ENCODE measurements at regions not wholly inside any gene's neighbourhood (a gene's known extent, or its start where the extent isn't known, plus 50 kb on each side); places are given as distances from the start of the nearest gene placed in this dataset.
"Not testable (repeated sequence)": the region's sequence is repeated elsewhere in the genome, so short reads cannot be mapped to it uniquely, and the experiment has no call there.

DNA sequence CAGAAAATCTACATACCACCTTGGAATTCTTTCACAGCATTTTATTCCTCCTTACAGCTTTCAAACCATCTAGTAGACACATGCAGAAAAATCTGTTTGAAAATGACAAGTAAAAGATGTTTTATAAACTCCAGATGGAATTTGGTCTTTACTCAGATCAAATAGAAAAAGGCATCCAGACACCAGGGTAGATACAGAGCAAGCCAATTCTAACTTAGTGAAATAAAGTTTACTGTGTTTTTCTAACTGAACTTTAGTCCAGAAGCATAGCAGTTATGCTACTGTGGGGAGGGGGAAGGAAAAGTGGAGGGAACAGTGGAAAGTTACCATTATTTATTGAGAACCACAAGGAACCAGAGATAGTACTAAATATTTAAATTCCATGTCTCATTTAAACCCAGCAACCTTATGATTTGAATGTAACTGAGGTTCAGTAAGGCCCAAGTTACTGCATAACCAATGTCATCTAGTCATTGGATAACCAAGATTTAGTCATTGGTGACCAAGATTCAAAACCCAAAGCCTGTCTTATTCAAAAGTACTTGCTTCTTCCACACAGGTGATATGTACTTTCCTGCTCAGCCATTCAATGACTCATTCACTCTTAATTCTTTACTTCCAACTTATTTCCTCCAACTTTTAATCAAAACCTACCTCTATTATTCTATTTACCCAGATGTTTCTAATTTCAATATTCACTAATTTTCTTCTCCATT is 57.7 kb downstream of the RAD51AP2 start:
- ChIA-PET CTCF (no interaction called here), POLR2A (no interaction called here)
- TF ChIP-seq, protein P1, sequence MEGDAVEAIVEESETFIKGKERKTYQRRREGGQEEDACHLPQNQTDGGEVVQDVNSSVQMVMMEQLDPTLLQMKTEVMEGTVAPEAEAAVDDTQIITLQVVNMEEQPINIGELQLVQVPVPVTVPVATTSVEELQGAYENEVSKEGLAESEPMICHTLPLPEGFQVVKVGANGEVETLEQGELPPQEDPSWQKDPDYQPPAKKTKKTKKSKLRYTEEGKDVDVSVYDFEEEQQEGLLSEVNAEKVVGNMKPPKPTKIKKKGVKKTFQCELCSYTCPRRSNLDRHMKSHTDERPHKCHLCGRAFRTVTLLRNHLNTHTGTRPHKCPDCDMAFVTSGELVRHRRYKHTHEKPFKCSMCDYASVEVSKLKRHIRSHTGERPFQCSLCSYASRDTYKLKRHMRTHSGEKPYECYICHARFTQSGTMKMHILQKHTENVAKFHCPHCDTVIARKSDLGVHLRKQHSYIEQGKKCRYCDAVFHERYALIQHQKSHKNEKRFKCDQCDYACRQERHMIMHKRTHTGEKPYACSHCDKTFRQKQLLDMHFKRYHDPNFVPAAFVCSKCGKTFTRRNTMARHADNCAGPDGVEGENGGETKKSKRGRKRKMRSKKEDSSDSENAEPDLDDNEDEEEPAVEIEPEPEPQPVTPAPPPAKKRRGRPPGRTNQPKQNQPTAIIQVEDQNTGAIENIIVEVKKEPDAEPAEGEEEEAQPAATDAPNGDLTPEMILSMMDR (IDR thresholded peaks at IDR 0.05; ENCODE audit: insufficient read depth, low read length, missing control alignments), result no peak
- H3K4me3 ChIP-seq (ENCODE audit: low read depth, low read length), result no peak overlapping the region
- DNase-seq (ENCODE audit: low read depth, low spot score), result no peak

DNA sequence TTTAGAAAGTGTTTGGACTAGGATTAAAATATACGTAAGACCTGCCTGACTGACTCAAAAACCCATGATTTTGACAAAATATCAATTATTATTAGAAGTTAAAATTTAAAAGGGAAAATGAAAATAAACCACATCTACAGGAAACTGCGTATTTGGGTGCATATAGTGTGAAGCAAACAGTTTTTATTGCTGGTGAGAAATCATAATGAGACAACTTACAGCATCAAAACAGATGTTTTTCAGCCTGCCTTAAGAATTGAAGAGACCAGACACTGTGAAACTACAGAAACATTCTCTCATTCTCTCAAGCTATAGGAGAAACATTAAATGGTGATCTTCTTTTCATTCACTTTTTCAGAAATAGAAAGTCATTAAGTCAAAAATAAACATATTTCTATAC is 62.9 kb downstream of the RAD51AP2 start:
- no peak for DNase-seq (ENCODE audit: low read depth, low spot score)
- POLR2A ChIA-PET, result no interaction called here
- TF ChIP-seq, protein P1 (IDR thresholded peaks at IDR 0.05; ENCODE audit: insufficient read depth, low read length, missing control alignments), result no peak
- CTCF ChIA-PET, result no interaction called here
- no peak overlapping the region for H3K4me3 ChIP-seq (ENCODE audit: low read depth, low read length)

DNA sequence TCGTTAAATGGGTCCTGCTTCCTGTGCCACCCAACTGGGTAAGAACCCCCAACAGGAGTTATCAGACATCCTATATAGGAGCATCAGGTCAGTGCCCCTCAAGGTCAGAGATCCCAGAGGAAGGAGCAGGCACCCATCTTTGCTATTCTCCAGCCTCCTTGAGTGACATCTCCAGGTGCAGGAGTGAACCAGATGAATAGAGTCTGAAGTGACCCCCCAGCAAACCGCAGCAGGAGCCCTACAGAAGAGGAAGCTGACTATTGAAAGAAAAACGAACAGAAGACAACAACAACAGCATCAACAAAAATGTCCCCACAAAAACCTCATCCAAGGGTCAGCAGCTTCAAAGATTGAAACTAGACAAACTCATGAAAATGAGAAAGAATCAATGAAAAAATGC is 72.0 kb downstream of the RAD51AP2 start:
- POLR2A ChIA-PET; CTCF ChIA-PET; DNase-seq (ENCODE audit: low read depth, low spot score); H3K4me3 ChIP-seq (ENCODE audit: low read depth, low read length): not testable (repeated sequence)

DNA sequence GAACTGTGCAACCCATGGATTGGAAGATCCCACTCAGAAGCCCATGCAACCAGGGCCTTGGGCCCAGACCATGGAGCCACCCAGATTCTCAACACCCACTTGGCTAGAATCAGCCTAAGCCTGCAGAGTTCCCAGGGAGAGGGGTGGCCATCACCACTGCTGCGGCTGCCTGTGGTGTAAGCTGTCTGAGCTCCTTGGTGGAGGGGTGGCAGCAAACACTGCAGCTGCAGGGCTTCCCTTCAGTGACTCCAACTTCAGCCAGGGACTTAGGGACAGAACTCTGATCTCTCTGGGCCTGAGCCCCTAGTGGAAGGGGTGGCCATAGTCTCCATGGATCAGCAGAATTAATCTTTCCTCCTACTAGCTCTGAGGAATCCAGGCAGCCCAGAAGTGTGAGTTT is 72.5 kb downstream of the RAD51AP2 start:
- TF ChIP-seq, protein P1 (IDR thresholded peaks at IDR 0.05; ENCODE audit: insufficient read depth, low read length, missing control alignments), result no peak
- CTCF ChIA-PET, result no interaction called here
- H3K4me3 ChIP-seq (ENCODE audit: low read depth, low read length), result no peak overlapping the region
- POLR2A ChIA-PET, result no interaction called here
- no peak for DNase-seq (ENCODE audit: low read depth, low spot score)

DNA sequence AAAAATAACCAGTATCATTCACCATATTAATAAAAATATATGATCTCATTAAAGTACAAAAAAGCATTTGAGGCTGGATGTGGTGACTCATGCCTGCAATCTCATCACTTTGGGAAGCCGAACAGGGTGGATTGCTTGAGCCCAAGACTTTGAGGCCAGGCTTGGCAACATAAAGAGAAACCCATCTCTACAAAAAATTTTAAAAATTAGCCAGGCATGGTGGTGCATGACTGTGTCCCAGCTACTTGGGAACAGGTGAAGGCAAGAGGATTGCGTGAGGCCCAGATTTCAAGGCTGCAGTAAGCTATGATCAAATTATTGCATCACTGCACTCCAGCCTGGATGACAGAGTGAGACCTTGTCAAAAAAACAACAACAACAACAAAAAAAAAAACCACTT is 75.9 kb downstream of the RAD51AP2 start:
- ChIA-PET POLR2A (no interaction called here), CTCF (no interaction called here)
- H3K4me3 ChIP-seq (ENCODE audit: low read depth, low read length), result no peak overlapping the region
- DNase-seq (ENCODE audit: low read depth, low spot score), result no peak
- TF ChIP-seq, protein P1 (IDR thresholded peaks at IDR 0.05; ENCODE audit: insufficient read depth, low read length, missing control alignments), result no peak

DNA sequence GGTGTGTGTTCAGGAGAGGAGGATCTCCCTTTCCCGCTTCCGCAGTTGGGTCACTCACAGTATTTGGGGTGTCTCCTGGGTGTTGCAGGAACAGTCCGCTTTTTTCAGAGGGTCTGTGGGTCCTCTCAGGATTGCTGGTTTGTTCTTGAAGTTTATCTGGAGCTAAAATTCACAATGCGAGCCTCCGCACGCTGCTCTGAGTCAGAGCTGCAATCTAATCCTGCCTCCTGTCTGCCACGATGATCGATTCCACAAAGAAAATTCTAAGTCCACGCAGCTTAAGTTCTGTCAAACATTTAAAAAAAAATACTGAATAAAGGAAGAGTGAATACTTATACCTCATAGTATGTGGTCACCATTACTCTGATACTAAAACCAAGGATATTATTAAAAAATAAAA is 76.5 kb downstream of the RAD51AP2 start:
- H3K4me3 ChIP-seq (ENCODE audit: low read depth, low read length), result no peak overlapping the region
- no peak for DNase-seq (ENCODE audit: low read depth, low spot score)
- CTCF ChIA-PET, result no interaction called here
- POLR2A ChIA-PET, result no interaction called here
- TF ChIP-seq, protein P1 (IDR thresholded peaks at IDR 0.05; ENCODE audit: insufficient read depth, low read length, missing control alignments), result no peak

DNA sequence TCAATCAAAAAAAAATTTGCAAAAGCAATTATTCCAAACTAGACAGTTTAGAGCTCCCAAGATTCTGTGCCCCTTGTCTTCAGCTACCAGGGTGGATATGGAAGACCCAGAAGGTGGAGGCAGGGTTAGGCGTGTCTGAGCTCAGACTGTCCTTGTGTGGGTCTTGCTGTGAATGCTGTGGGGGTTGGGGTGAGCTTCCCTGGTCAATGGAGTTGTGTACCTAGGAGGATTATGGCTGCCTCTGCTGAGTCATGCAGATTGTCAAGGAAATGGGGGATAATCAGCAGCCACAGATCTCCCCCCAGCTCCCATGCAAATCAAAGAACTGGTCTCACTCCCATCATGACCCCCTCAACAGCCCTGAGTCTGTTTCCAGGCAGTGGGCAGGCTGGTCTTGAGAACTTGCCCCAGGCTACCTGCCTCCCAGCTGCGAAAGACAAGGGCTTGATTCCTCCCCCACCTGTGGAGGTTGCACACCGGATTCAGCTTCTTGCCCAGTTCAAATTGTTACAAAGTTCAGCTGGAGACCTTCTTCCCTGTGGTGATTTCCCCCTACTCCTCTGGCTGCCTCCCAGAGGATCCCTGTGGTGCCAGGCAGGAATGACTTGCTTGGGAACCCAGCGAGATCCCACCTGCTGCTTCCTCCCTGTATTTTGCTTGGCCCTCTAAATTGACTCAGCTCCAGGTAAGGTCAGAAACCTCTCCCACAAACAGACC is 77.0 kb downstream of the RAD51AP2 start:
- ChIA-PET POLR2A (no interaction called here), CTCF (no interaction called here)
- no peak overlapping the region for H3K4me3 ChIP-seq (ENCODE audit: low read depth, low read length)
- TF ChIP-seq, protein P1 (IDR thresholded peaks at IDR 0.05; ENCODE audit: insufficient read depth, low read length, missing control alignments), result no peak
- no peak for DNase-seq (ENCODE audit: low read depth, low spot score)

Measured in AG04449 (cell line).